Epithelial cell of prostate (primary cell): ENCODE measurements at regions not wholly inside any gene's neighbourhood (a gene's known extent, or its start where the extent isn't known, plus 50 kb on each side); places are given as distances from the start of the nearest gene placed in this dataset.
A peak's percentile ranks its signal among the peaks of the same experiment; 100 is the strongest.
"Not testable (repeated sequence)": the region's sequence is repeated elsewhere in the genome, so short reads cannot be mapped to it uniquely, and the experiment has no call there.

ENCODE experiments used
- DNase-seq: peaks from one replicate; pipeline ENCODE4 v3.0.0-alpha.2; 2011; ENCODE audit warnings: low read depth, low spot score
- H3K27ac ChIP-seq: fragments of 450-650 bp; 2 replicates; pipeline ENCODE4 v1.5.1; 2017; ENCODE audit warnings: mild to moderate bottlenecking

DNA sequence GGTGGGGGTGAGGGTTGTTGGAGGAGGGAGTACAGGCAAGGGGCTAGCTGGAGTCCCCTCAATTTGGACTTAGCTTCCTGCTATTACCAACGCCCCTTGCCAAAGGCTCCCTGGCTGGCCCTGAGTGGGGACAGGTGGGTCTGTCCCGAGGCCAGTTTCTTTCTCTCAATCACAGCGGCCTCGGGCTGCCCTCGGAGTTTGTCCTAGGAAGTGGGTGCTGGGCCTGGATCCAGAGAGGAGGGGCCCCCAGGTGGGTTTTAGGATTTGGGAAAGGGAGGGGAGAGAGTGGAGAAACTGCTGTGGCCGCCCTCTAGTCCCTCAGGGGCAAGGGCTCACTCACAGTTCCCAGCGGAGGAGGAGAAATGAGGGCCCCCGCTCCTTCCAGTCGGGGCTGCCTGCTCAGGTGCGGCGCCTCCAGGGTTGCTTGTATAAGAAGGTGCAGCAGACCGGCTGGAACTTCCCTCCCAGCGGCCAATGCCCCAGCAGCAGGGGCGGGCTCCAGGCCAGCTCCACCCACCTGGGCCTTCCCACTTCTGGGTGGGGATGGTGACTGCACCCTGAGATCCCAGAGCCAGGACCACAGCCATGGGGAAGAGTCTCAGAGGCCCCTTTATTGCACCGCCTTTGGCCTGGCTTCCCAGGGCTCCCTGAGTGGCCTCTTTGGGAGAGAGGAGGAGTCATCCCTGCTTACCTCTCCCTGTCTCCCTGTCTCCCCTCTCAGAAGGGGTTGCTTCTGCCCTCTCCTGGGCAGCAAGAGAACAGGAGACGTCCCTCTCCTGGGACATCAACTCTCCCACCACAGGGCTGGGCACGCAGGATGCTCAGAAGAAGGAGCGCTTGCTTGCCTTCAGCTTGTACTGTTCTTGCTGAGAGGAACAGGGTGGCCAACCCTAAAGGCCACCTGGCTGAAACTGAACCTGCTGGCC lies 112.0 kb upstream of the SMURF2 start:
- DNase-seq = no peak
- H3K27ac ChIP-seq = peak overlapping the region; percentile 24

DNA sequence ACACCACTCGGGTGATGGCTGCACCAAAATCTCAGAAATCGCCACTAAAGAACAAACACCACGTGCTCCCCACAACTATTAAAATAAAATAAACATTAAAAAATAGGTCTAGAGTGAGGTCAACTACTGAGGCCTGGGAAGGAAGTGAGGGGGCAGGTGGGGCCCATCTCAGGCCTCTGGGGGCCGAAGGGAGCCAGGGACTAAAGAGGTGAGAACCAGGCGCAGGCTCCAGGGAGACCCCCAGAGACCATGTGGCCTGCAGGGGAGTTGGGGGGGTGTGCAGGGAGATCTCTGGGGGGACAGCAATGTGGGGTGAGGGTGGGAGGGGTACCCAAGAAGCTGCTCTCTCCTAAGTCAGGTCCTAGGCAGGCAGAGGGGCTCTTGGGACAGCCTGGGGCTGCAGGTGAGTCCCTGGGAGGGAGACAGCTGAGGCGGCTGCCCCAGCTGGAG lies 111.3 kb upstream of the SMURF2 start:
- DNase-seq = no peak
- H3K27ac ChIP-seq = no peak overlapping the region

DNA sequence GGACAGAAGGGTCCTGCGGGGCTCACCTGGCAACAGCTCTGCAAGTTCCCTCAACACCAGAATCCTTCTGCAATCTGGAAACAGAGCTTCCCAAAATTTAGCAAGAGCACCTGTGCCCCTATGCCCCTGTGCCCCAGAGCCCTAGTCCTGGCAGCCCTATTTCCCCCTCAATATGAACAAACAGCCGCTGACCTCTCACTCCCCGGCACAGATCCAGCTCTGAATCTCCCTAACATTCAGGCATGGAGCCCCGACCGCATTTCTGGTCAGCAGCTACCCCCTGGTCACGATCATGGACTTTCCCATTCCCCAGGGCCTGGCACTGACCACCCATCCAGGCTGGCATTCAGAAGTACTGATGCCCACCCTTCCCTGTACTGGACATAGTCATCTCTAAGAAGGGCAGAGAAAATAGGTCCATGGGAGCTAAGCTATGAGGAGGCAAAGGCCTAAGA lies 110.8 kb upstream of the SMURF2 start:
- H3K27ac ChIP-seq = no peak overlapping the region
- no peak for DNase-seq

DNA sequence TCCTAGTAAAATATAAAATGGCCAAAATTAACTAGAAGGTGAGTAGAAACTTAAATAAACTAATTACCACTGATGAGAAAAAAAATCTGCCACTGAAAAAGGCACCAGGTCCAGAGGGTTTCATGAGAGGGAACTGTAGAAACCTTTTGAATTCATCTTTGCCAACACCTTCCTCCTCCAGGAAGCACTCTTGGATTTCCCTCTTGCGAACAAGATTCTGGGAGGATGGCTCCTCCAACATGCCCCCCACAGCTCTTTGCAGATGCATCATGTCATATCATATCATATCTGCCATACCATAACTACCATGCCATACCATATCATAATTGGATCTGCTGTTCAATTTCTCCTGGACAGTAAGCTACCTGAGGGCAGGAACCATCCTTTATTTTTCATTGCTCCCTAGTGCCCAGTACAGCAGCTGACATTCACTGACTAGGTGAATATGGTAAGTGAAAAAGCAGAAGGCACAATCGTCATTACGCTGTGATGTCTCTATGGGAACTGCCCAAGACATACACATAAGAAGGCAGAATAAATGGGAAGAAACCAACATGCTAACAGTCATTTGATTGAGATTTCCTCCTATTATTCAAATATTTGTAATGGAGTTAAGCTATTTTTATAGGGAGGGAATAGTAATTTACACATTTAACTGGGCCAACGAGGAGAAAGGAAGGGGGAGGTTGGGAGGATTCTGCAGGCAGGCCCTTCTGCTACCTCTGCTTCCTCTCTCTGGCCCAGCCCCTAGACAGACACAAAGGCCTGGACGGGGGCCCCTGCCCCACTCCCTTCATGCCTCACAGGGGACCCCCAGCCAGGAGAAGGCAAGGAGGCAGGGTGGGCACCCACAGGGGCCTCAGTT lies 110.1 kb upstream of the SMURF2 start:
- no peak for DNase-seq
- no peak overlapping the region for H3K27ac ChIP-seq

DNA sequence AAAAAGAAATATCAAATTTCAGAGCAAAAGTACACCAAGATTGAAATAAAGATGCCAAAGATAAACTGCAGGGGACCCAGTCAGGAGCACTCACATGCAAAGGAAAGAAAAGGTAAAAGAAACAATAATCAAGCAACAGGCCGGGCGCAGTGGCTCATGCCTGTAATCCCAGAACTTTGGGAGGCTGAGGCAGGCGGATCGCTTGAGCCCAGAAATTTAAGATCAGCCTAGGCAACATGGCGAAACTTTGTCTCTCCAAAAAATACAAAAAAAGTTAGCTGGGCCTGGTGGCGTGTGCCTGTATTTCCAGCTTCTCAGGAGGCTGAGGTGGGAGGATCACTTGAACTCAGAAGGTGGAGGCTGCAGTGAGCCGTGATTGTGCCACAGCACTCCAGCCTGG lies 107.6 kb upstream of the SMURF2 start:
- H3K27ac ChIP-seq = no peak overlapping the region
- no peak for DNase-seq

- no peak overlapping the region for H3K27ac ChIP-seq
- DNase-seq = no peak
These were observed 105.3 kb upstream of the SMURF2 start for GRCh38 chr17:64767269-64767997.

DNA sequence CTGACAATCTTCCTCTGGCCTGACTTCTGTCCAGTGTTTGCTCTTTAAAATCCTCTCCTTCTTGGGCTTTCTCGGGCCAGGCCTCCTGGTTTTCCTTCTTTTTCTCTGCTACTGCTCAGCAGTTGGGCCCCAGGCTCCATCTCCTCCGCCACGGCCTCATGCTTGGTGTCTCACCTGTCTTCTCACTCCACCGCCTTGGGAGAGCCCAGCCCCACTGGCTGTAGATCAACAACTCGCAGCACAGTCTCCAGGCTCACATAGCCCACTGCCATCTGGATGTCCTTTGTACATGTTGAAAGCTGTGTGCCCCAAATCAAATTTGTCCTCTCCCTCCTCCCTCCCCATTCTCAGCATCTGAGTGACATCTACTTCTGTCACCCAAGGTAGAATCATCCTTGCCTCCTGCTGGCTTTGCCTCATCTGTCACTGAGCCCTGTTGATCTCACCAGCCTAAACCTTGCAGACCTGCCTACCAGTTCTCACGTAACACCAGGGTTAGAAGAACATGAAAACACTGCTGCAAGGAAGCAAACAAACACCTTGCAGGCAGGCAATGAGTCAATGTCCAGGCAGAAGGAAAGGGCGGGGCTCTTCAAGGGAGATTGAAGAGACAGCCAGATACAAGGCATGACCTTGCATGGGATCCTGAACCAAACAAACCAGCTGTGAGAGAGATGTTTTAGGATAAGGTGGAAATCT lies 103.2 kb upstream of the SMURF2 start:
- no peak for DNase-seq
- peak overlapping the region; percentile 23 for H3K27ac ChIP-seq

GRCh38 chr17:64750891-64751677 lies 89.0 kb upstream of the SMURF2 start:
- DNase-seq = no peak

DNA sequence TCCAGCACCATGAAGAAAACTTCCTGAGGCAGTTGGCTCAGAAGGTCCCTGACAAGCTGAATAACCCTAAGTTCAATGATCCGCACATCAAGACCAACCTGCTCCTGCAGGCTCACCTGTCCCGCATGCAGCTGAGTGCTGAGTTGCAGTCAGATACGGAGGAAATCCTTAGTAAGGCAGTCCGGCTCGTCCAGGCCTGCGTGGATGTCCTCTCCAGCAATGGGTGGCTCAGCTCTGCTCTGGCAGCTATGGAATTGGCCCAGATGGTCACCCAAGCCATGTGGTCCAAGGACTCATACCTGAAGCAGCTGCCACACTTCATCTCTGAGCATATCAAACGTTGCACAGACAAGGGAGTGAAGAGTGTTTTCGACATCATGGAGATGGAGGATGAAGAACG lies 88.4 kb upstream of the SMURF2 start:
- DNase-seq = no peak
- no peak overlapping the region for H3K27ac ChIP-seq

More at GRCh38 chr17:64750891-64751677, 89.0 kb upstream of the SMURF2 start:
- H3K27ac ChIP-seq = peak overlapping the region; percentile 14

DNA sequence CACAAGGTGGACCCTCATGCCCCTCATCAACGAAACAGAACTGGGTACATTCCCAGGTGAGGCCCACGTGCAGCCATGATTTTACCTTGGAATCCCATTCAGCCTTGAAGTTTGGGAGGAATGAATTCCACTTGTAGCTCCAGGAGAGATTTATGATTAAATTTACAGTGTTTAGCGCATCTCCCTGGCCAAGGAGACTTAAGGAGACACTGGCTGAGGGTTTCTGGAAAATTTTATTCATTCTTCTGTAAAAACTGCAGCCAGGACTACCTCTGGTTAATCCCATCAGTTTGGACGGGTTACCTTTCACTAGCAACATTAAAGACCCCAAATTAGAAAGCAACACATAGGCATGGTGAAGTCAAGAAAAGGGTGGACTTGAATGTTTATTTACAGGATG lies 87.2 kb upstream of the SMURF2 start:
- no peak overlapping the region for H3K27ac ChIP-seq
- DNase-seq = no peak

DNA sequence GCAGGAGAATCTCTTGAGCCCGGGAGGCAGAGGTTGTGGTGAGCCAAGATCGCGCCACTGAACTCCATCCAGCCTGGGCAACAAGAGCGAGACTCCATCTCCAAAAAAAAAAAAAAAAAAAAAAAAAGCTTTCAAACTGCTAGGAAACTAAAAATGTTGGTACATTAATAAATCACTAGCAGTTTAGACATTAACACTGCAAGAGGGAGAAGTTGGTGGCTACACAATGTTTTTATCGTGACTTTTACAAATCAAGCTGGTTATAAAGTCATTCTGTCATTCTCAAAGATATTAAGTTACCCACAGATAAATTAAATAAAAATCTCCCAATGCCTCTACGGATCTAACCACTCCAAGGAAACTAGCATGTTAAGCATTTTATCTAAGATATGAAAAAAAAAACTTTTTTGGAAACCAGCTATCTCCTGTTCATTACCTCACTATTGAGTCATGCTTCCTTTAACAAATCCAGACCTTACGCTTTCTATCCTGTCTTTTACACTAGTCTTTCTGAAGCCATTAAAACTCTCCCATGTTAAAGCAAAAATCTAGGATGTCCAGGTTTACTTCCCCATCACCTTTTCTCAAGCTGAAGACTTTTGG lies 85.9 kb upstream of the SMURF2 start:
- H3K27ac ChIP-seq = no peak overlapping the region
- no peak for DNase-seq

GRCh38 chr17:64742326-64742725 lies 80.2 kb upstream of the SMURF2 start:
- DNase-seq = no peak
- H3K27ac ChIP-seq = no peak overlapping the region

GRCh38 chr17:64741916-64742315 lies 79.8 kb upstream of the SMURF2 start:
- DNase-seq, H3K27ac ChIP-seq: not testable (repeated sequence)

GRCh38 chr17:64741038-64741641 lies 79.0 kb upstream of the SMURF2 start:
- no peak overlapping the region for H3K27ac ChIP-seq
- DNase-seq = no peak

GRCh38 chr17:64739316-64740058 lies 77.4 kb upstream of the SMURF2 start:
- H3K27ac ChIP-seq = no peak overlapping the region
- DNase-seq = no peak

DNA sequence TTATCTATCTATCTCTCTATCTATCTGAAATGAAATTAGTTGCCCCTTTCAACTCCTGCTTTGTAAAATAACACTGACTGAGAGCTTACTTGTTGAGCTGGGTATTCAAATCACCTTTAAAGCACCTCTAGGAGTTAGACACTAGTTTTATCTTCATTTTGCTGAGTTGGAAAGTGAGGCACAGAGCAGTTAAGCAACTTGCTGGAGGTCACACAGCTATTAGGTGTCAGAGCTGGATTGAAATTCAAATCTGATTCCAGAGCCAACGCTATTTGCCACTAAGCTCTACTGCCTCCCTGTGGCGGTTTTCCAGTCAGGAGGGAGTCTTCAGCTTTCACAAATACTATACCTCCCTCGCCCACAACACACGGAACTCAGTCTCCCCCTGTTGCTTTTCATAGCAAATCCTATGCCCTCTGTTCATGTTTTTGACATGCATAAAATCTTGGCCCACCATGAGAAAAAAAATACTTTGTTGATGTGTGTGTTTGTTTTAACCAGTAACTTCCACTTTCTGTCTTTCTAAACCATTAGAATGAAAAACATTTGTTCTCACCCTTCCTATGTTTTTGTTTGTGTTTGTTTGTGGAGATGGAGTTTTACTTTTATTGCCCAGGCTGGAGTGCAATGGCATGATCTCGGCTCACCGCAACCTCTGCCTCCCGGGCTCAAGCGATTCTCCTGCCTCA lies 74.8 kb upstream of the SMURF2 start:
- no peak overlapping the region for H3K27ac ChIP-seq
- DNase-seq = peak; percentile 5
